CD4-positive, CD25-positive, alpha-beta regulatory T cell (primary cell): ENCODE measurements at regions not wholly inside any gene's neighbourhood (a gene's known extent, or its start where the extent isn't known, plus 50 kb on each side); places are given as distances from the start of the nearest gene placed in this dataset.

Experiments used
- ATAC-seq, 2 donors: fragments of 150-1000 bp; cut with Tn5 transposase; one replicate each; pipeline ENCODE4 v1.10.0; 2021; ENCODE audit warnings: low read depth in 2 of 2, moderate number of reproducible peaks in 2 of 2, moderate library complexity in 1 of 2
- DNase-seq, 3 donors: peaks; one replicate each; pipeline versions ENCODE4 v3.0.0 to v3.0.0-alpha.2; 2012 to 2022; ENCODE audit warnings: mixed read lengths in 1 of 3
- H3K27ac ChIP-seq: one replicate; pipeline ENCODE4 v1.7.0; 2013; ENCODE audit warnings: mild to moderate bottlenecking, low read length; ENCODE audit not compliant: insufficient read depth, poor library complexity, severe bottlenecking
- H3K27me3 ChIP-seq: one replicate; pipeline ENCODE4 v1.7.0; 2013; ENCODE audit warnings: low read length; ENCODE audit not compliant: control insufficient read depth, insufficient read depth
- H3K36me3 ChIP-seq: one replicate; pipeline ENCODE4 v1.7.0; 2013; ENCODE audit warnings: mild to moderate bottlenecking, low read length, moderate library complexity; ENCODE audit not compliant: control insufficient read depth, insufficient read depth
- H3K4me1 ChIP-seq: 2 replicates; pipeline ENCODE4 v1.7.0; 2013; ENCODE audit warnings: mild to moderate bottlenecking, low read length; ENCODE audit not compliant: insufficient read depth, control insufficient read depth, poor library complexity, severe bottlenecking
- H3K4me3 ChIP-seq: one replicate; pipeline ENCODE4 v1.7.0; 2013; ENCODE audit warnings: low read depth, mild to moderate bottlenecking, low read length, moderate library complexity
- H3K9me3 ChIP-seq, 2 experiments: 1 replicate in 1 of 2; 2 replicates in 1 of 2; pipeline ENCODE4 v1.7.0; 2013; ENCODE audit warnings: low read length in 2 of 2, mild to moderate bottlenecking in 1 of 2, moderate library complexity in 1 of 2; ENCODE audit not compliant: control insufficient read depth in 2 of 2
- H3K27ac Mint-ChIP-seq, 3 donors: one replicate each; pipeline ENCODE4 v1.8.0; 2020 to 2022; ENCODE audit warnings: mild to moderate bottlenecking in 3 of 3, mixed read lengths in 3 of 3, moderate library complexity in 2 of 3
- H3K27me3 Mint-ChIP-seq: one replicate; pipeline ENCODE4 v1.8.0; 2022; ENCODE audit warnings: mild to moderate bottlenecking, mixed read lengths
- H3K36me3 Mint-ChIP-seq: one replicate; pipeline ENCODE4 v1.8.0; 2020; ENCODE audit warnings: mixed read lengths
- H3K4me1 Mint-ChIP-seq, 4 donors: one replicate each; pipeline ENCODE4 v1.8.0; 2020 to 2022; ENCODE audit warnings: mixed read lengths in 4 of 4, mild to moderate bottlenecking in 1 of 4
- H3K4me3 Mint-ChIP-seq, 4 donors: one replicate each; pipeline ENCODE4 v1.8.0; 2020 to 2022; ENCODE audit warnings: mild to moderate bottlenecking in 4 of 4, mixed read lengths in 4 of 4, moderate library complexity in 3 of 4
- H3K9me3 Mint-ChIP-seq, 7 donors: one replicate each; pipeline ENCODE4 v1.8.0; 2020 to 2022; ENCODE audit warnings: mixed read lengths in 7 of 7, mild to moderate bottlenecking in 3 of 7, moderate library complexity in 2 of 7

- H3K27ac ChIP-seq: no peak overlapping the region
- H3K4me1 ChIP-seq: no peaks in the 10 kb centered on the region
- Mint-ChIP-seq H3K9me3 (peaks cover 0 to 11% (median 8%) of the 10 kb centered on the region in 7 donors), H3K27me3 (no peaks in the 10 kb centered on the region), H3K4me3 (no peak overlapping the region), H3K4me1 (no peaks in the 10 kb centered on the region), H3K36me3 (no peaks in the 10 kb centered on the region), H3K27ac (no peak overlapping the region)
- no peaks in the 10 kb centered on the region for H3K36me3 ChIP-seq
- no peak overlapping the region for H3K4me3 ChIP-seq
- no peaks in the 10 kb centered on the region for H3K27me3 ChIP-seq
- no peak for ATAC-seq
- H3K9me3 ChIP-seq: no peaks in the 10 kb centered on the region
- no peak for DNase-seq
Measured at GRCh38 chr18:38256366-38256765, 690.8 kb upstream of the CELF4 start.

DNA sequence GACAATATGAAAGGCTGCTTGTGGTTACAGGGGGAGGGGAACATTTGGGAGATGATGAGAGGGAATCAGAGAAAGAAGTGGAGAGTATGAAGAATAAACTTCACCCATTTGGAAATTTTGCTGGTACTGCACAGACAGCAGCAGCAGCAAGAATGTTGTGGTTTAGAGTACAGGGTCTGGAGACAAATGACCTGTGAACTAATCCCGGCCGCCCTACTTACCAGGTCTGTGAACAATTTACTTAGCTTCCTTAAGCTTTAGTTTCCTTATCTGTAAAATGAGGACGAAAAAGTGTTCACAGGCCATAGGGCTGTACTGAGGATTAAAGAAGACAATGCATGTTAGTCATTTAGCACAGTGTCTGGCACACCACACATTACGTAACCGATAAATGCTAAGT, 685.4 kb upstream of the CELF4 start:
- DNase-seq: no peak
- Histone ChIP-seq H3K9me3 (no peaks in the 10 kb centered on the region), H3K4me3 (no peak overlapping the region), H3K4me1 (no peaks in the 10 kb centered on the region), H3K27me3 (no peaks in the 10 kb centered on the region), H3K36me3 (no peaks in the 10 kb centered on the region), H3K27ac (no peak overlapping the region)
- Mint-ChIP-seq H3K9me3 (peaks cover 3 to 21% (median 6%) of the 10 kb centered on the region in 7 donors), H3K36me3 (no peaks in the 10 kb centered on the region), H3K27ac (no peak overlapping the region), H3K4me1 (no peaks in the 10 kb centered on the region), H3K27me3 (no peaks in the 10 kb centered on the region), H3K4me3 (no peak overlapping the region)
- no peak for ATAC-seq

GRCh38 chr18:38244480-38244879, 678.9 kb upstream of the CELF4 start:
- Histone ChIP-seq H3K27me3 (no peaks in the 10 kb centered on the region), H3K36me3 (no peaks in the 10 kb centered on the region), H3K27ac (no peak overlapping the region), H3K9me3 (no peaks in the 10 kb centered on the region), H3K4me1 (no peaks in the 10 kb centered on the region), H3K4me3 (no peak overlapping the region)
- H3K27me3 Mint-ChIP-seq: no peaks in the 10 kb centered on the region
- H3K9me3 Mint-ChIP-seq: peaks cover 0 to 29% (median 5%) of the 10 kb centered on the region in 7 donors
- ATAC-seq (no peak), DNase-seq (no peak)
- H3K27ac Mint-ChIP-seq: no peak overlapping the region
- no peaks in the 10 kb centered on the region for H3K4me1 Mint-ChIP-seq
- no peak overlapping the region for H3K4me3 Mint-ChIP-seq
- H3K36me3 Mint-ChIP-seq: peaks cover 3% of the 10 kb centered on the region

GRCh38 chr18:38243291-38243690, 677.7 kb upstream of the CELF4 start:
- DNase-seq (no peak), ATAC-seq (no peak)
- no peak overlapping the region for H3K4me3 Mint-ChIP-seq
- no peaks in the 10 kb centered on the region for H3K9me3 ChIP-seq
- H3K27ac Mint-ChIP-seq: no peak overlapping the region
- no peak overlapping the region for H3K27ac ChIP-seq
- H3K36me3 Mint-ChIP-seq: peaks cover 3% of the 10 kb centered on the region
- no peaks in the 10 kb centered on the region for H3K4me1 Mint-ChIP-seq
- no peak overlapping the region for H3K4me3 ChIP-seq
- H3K27me3 ChIP-seq: no peaks in the 10 kb centered on the region
- H3K36me3 ChIP-seq: no peaks in the 10 kb centered on the region
- no peaks in the 10 kb centered on the region for H3K4me1 ChIP-seq
- H3K9me3 Mint-ChIP-seq: peaks cover 0 to 34% (median 6%) of the 10 kb centered on the region in 7 donors
- no peaks in the 10 kb centered on the region for H3K27me3 Mint-ChIP-seq

GRCh38 chr18:38241736-38242135, 676.1 kb upstream of the CELF4 start:
- H3K4me3 ChIP-seq: no peak overlapping the region
- H3K4me1 Mint-ChIP-seq: no peaks in the 10 kb centered on the region
- H3K27me3 ChIP-seq: no peaks in the 10 kb centered on the region
- H3K4me3 Mint-ChIP-seq: no peak overlapping the region
- no peaks in the 10 kb centered on the region for H3K27me3 Mint-ChIP-seq
- no peak for ATAC-seq
- peaks cover 3% of the 10 kb centered on the region for H3K36me3 Mint-ChIP-seq
- H3K4me1 ChIP-seq: no peaks in the 10 kb centered on the region
- H3K9me3 Mint-ChIP-seq: peaks cover 3 to 32% (median 7%) of the 10 kb centered on the region in 7 donors
- no peak overlapping the region for H3K27ac Mint-ChIP-seq
- H3K36me3 ChIP-seq: no peaks in the 10 kb centered on the region
- H3K9me3 ChIP-seq: no peaks in the 10 kb centered on the region
- no peak overlapping the region for H3K27ac ChIP-seq
- no peak for DNase-seq

DNA sequence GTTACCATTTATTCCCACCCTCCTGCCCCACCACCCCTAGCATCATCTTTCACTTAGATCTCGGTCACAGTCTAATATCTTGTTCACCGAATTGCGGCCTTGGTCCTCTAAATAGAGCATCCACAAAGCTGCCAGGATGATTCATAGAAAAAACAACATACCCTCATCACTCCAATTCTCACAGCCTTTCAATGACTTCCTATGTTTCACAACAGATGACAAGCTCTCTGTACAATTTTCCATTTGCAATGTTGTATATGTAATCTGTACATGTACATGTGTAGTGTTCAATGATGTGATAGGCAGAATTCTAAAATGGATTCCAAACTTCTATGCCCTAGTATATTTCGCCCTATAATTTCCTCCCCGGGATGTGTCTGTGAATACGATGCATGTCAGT, 675.6 kb upstream of the CELF4 start:
- ATAC-seq: no peak
- no peaks in the 10 kb centered on the region for H3K36me3 ChIP-seq

GRCh38 chr18:38239606-38240005, 674.0 kb upstream of the CELF4 start:
- Mint-ChIP-seq H3K27ac (no peak overlapping the region), H3K27me3 (no peaks in the 10 kb centered on the region), H3K4me3 (no peak overlapping the region), H3K4me1 (no peaks in the 10 kb centered on the region), H3K36me3 (peaks cover 3% of the 10 kb centered on the region), H3K9me3 (peaks cover 0 to 26% (median 7%) of the 10 kb centered on the region in 7 donors)
- no peak overlapping the region for H3K27ac ChIP-seq
- ATAC-seq: no peak
- H3K9me3 ChIP-seq: no peaks in the 10 kb centered on the region
- no peak overlapping the region for H3K4me3 ChIP-seq
- H3K36me3 ChIP-seq: no peaks in the 10 kb centered on the region
- H3K27me3 ChIP-seq: no peaks in the 10 kb centered on the region
- no peak for DNase-seq
- no peaks in the 10 kb centered on the region for H3K4me1 ChIP-seq

More for the DNA sequence above, 675.6 kb upstream of the CELF4 start:
- peaks cover 3% of the 10 kb centered on the region for H3K36me3 Mint-ChIP-seq
- Histone ChIP-seq H3K27ac (no peak overlapping the region), H3K9me3 (no peaks in the 10 kb centered on the region), H3K4me3 (no peak overlapping the region), H3K4me1 (no peaks in the 10 kb centered on the region), H3K27me3 (no peaks in the 10 kb centered on the region)
- H3K27ac Mint-ChIP-seq: no peak overlapping the region
- no peak for DNase-seq
- H3K9me3 Mint-ChIP-seq: peaks cover under 1 to 26% (median 7%) of the 10 kb centered on the region in 7 donors
- no peaks in the 10 kb centered on the region for H3K27me3 Mint-ChIP-seq
- H3K4me1 Mint-ChIP-seq: no peaks in the 10 kb centered on the region
- no peak overlapping the region for H3K4me3 Mint-ChIP-seq

- Histone ChIP-seq H3K9me3 (no peaks in the 10 kb centered on the region), H3K27me3 (no peaks in the 10 kb centered on the region), H3K27ac (no peak overlapping the region), H3K4me3 (no peak overlapping the region), H3K36me3 (no peaks in the 10 kb centered on the region), H3K4me1 (no peaks in the 10 kb centered on the region)
- Mint-ChIP-seq H3K36me3 (no peaks in the 10 kb centered on the region), H3K27me3 (no peaks in the 10 kb centered on the region), H3K4me3 (no peak overlapping the region), H3K4me1 (no peaks in the 10 kb centered on the region), H3K9me3 (peaks cover 0 to 20% (median 10%) of the 10 kb centered on the region in 7 donors), H3K27ac (no peak overlapping the region)
- no peak for DNase-seq
- no peak for ATAC-seq
Measured at GRCh38 chr18:38237796-38238195, 672.2 kb upstream of the CELF4 start.
